NCI-H1436 treated with DMSO at 0.1 percent for 48 hours (cell line): ENCODE measurements at regions not wholly inside any gene's neighbourhood (a gene's known extent, or its start where the extent isn't known, plus 50 kb on each side); places are given as distances from the start of the nearest gene placed in this dataset.

ENCODE experiments used
- DNase-seq: peaks from one replicate; lab custom pipeline; 2025; lab: John Stamatoyannopoulos, UW

- DNase-seq = no peak
Measured at GRCh38 chr22:47593291-47593690, 830.8 kb downstream of the TBC1D22A start.

- no peak for DNase-seq
Measured at GRCh38 chr22:47592791-47593190, 830.3 kb downstream of the TBC1D22A start.

GRCh38 chr22:47591709-47592108 is 829.3 kb downstream of the TBC1D22A start:
- no peak for DNase-seq

DNA sequence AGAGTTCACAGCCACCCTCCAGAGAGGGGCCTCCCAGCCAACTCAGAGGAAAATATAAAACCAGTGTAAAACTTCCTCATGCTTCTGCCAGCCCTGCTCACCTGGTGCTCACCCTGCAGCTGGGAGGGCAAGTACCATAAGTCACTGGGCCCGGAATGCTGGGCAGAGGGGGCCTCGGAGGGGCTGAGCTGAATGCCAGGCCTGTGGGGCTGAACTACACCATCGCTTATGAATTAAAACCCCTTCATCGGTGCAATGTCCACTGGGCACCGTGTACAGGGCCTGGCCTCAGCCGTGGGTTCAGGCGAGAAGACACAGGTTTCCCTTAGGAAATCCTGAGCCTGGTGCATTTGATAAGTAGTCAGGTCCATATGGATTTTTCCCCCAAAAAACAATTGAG is 828.6 kb downstream of the TBC1D22A start:
- no peak for DNase-seq

GRCh38 chr22:47589271-47590250 is 827.1 kb downstream of the TBC1D22A start:
- DNase-seq = no peak

GRCh38 chr22:47588578-47588960 is 826.1 kb downstream of the TBC1D22A start:
- DNase-seq = no peak

- no peak for DNase-seq
Measured at GRCh38 chr22:47587861-47588577, 825.6 kb downstream of the TBC1D22A start.

DNA sequence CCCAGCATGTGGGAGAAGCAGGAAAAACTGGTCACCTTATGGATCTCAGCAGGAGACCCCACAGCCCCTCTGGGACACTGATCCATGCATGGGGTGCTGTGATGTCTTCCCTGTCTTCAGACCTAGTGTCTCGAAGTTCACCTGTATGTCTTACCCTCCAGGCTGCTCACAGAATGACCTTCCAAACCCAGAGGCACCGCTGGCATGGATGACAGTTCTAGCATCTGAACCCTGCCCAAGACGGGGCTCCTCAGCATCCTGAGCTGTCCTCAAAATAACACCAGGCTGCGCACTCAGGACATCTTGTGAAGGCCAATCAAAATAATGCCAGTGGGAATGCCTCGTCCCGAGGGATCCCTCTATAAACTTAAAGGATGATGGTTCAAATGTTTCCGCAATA is 824.9 kb downstream of the TBC1D22A start:
- DNase-seq = no peak

- DNase-seq = no peak
Measured at GRCh38 chr22:47586946-47587345, 824.5 kb downstream of the TBC1D22A start.

GRCh38 chr22:47586038-47586437 is 823.6 kb downstream of the TBC1D22A start:
- no peak for DNase-seq

DNA sequence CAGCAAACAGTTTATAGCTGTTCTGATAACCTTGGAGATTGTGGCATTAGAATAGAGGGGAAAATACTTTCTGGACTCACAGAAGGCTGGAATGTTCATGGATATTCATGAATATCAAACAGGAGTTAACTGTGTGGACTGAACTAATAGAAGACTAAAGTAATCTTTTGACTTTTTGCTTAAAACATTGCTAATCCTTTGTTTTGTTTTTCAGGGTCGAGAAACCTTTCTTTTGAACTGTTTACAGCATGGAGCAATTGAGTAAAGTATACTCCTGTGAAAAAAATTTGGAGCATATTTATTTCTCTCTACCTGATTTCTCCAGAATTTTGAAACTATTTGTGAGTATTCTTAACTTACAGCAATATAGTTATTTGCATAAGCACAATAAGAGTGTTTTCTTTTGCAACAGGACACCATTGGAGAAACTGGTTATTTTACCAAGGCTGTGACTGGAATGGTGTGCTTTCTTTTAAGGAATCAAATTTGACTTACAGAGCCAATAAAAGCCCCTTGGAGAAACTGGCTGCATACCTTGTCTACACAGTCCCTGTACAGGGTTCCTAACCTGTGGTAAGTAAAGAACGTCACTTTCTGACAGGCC is 821.6 kb downstream of the TBC1D22A start:
- DNase-seq = no peak

GRCh38 chr22:47582067-47582466 is 819.6 kb downstream of the TBC1D22A start:
- DNase-seq = no peak

GRCh38 chr22:47580121-47580520 is 817.7 kb downstream of the TBC1D22A start:
- no peak for DNase-seq

GRCh38 chr22:47576908-47577307 is 814.5 kb downstream of the TBC1D22A start:
- no peak for DNase-seq

DNA sequence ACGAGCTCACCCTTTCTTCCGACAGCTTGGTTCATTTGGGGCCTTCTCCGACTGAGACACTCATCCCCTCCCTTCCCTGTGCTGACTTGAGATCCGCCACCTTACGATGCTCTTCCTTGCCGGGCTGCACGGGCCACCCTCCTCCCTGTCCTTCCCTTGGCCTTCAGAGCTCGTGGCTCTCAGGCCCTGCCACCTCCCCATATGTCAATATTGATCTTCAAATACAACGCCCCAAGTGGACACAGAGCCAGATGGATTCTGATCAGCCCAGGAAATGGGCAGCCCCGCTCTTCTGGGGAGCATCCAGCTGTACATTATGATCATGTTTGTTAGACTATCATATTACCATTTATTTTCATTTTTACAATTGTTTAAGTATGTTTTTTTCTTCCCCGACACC is 812.8 kb downstream of the TBC1D22A start:
- no peak for DNase-seq

- no peak for DNase-seq
Measured at GRCh38 chr22:47574556-47574955, 812.1 kb downstream of the TBC1D22A start.

- no peak for DNase-seq
Measured at GRCh38 chr22:47573141-47573540, 810.7 kb downstream of the TBC1D22A start.

GRCh38 chr22:47572443-47572842 is 810.0 kb downstream of the TBC1D22A start:
- DNase-seq = no peak

- no peak for DNase-seq
Measured at GRCh38 chr22:47571616-47572015, 809.2 kb downstream of the TBC1D22A start.

DNA sequence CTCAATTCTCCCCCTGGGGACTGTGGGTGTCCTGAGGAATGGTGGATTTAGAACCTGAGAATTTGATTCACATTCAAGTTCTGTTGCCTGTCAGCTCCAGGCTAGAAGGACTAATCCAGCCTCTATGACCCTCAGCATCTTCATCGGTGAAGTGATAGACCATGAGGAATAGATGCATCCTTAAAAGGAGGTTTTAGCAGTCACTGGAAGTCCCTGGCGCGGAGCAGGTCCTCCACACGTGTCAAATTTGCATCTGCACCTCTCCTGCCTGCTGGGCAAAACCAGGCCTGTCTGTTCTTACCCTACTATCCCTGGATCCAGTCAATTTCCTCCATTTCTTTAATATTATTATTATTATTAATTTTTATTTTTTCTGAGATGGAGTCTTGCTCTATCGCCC is 808.4 kb downstream of the TBC1D22A start:
- no peak for DNase-seq

DNA sequence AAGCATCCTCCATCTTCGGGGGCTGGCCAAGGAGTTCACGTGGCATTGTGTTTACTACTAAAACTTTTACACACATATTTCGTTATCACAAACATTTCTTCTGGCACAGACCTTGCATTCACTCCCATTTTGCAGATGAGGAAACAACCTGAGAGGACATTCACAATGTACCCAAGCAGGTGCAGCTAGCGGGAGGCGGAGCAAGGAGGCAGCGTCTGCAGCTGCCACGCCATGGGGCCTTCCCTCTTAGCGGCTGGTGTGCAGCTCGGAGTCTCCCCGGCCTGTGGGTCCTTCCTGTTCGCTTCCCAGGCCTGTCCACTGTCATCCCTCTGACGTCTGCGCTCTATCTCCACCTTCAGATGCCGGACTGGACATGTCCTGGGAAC is 807.8 kb downstream of the TBC1D22A start:
- DNase-seq = no peak

DNA sequence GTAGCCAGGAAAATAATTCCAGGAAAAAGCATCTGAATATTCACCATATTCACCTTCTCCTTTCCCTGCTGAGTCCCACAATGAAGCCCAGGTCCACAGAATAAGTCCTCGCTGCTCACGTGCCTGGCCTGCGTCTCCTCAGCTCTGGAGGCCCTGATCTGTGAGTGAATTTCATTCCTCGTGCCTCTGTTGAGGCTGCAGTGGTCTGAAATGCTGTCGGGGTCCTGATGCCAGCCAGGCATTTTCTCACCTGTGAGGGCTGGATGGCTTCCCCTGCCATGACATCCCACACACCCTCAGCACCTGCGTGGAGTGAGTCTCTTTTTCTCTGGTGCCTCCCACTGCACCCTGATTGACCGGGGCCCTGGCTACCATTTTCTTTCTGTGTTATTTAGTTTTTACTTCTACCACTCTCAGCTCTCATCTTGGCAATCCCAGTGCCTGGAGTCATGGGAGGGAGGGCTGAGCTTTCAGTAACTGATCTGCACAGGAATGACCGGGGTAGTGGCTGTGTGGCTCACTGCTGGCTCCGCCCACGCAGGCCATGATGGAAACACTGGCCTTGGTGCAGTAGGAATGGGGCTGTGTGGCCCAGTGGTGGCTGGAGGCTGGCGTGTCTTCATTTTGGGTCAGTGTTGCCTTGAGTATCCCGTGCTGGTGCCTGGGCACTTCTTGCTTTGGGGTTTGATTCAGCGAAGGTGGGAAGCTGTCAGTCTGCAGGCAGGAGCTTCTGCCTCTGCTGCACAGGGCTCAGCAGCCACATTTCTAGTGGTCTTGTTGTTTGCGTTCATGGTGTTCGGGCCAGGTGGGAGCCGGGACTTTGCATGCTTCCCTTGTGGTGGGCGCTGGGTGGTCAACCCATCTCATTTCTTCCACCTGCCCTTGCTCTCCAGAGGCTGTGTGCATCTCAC is 807.2 kb downstream of the TBC1D22A start:
- DNase-seq = no peak
